Motor neuron (in vitro differentiated cells): ENCODE measurements at regions not wholly inside any gene's neighbourhood (a gene's known extent, or its start where the extent isn't known, plus 50 kb on each side); places are given as distances from the start of the nearest gene placed in this dataset.

Experiments used
- ATAC-seq, 8 experiments: fragments of 200-7000 bp; cut with Tn5 transposase; replicated peaks in 6 of 8; 2 replicates each; pipeline ENCODE4 v1.8.0; 2021; ENCODE audit warnings: mild to moderate bottlenecking in 8 of 8, moderate library complexity in 8 of 8
- H3K27ac ChIP-seq, 2 donors: fragments of 250-450 bp; sonication (Bioruptor Pico); 2 replicates each; pipeline ENCODE4 v1.9.0; 2021; ENCODE audit warnings: antibody characterized with exemption in 2 of 2, mild to moderate bottlenecking in 2 of 2, moderate library complexity in 1 of 2
- H3K4me1 ChIP-seq, 2 donors: fragments of 250-450 bp; sonication (Bioruptor Pico); replicated peaks in 1 of 2; 2 replicates each; pipeline ENCODE4 v1.6.1; 2021; ENCODE audit warnings: antibody characterized with exemption in 2 of 2, mild to moderate bottlenecking in 2 of 2, moderate library complexity in 1 of 2
- H3K4me3 ChIP-seq, 5 donors: fragments of 250-450 bp; sonication (Bioruptor Pico); 2 replicates each; pipeline ENCODE4 v1.9.0; 2021; ENCODE audit warnings: antibody characterized with exemption in 5 of 5, mild to moderate bottlenecking in 5 of 5, moderate library complexity in 4 of 5
- WGBS, 10 experiments: fragments of 450-650 bp; shearing (Covaris generic); methylation state at CpG; one replicate each; pipeline ENCODE4 v1.0.0; 2022; 5-methylcytosine and 5-hydroxymethylcytosine counted together
- in situ Hi-C, 9 experiments: fragments of 400-800 bp; cut with MboI; loops; one replicate each; pipeline ENCODE4 v1.15.0; 2021; ENCODE audit warnings: low sequenced_read_pairs in 9 of 9, low pct_unique_long_range_greater_than_20kb in 2 of 9; ENCODE audit not compliant: unreplicated experiment in 9 of 9

DNA sequence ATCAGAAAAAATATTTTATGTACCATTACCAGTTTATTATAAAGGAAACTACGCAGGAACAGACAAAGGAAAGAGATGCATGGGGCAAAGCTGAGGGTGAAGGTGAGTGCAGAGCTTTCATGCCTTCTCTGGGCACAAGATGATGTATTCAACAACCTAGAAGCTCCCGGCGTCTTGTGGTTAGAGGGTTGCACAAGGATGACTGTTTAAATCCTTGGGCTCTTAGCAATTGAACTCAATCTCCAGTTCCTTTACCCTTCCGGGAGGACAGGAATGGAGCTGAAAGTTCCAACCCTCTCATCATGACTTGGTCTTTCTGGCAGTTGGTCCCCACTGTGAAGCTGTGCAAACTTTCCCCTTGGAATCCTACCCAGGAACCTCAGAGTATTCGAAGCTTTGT lies 542.0 kb downstream of the EPHA3 start:
- ATAC-seq = no peak
- H3K27ac ChIP-seq = no peak overlapping the region
- in situ Hi-C loops = no loop called here
- H3K4me3 ChIP-seq = no peak overlapping the region
- WGBS, 10 experiments = 0 to 100% (median 93%) methylated on average over 1 to 5 of the region's 5 CpGs; no CpG with 5 or more reads in 1 of the 10 experiments
- no peaks in the 10 kb centered on the region for H3K4me1 ChIP-seq

DNA sequence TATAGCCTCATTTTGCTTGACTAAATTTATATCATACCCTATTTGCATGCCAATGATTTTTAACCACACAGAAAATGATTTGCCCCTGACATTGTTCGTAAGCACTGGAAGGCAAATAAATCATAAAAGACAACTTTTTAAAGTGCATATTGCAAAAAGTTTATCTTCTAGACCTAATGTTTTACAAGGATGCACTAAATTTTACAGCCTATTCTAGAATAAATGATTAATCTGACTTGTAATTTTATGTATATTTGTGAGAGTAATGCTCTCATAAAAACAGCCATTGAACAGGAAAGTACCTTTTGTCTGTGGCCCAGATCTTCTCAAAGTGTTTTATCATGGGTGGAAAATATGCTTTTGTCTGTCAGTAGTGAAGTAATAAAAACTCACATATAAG lies 546.6 kb downstream of the EPHA3 start:
- no peaks in the 10 kb centered on the region for H3K4me1 ChIP-seq
- H3K4me3 ChIP-seq = no peak overlapping the region
- no peak for ATAC-seq
- 0 to 100% (median 62%) methylated on average over 1 of the region's 1 CpG; no CpG with 5 or more reads in 2 of the 10 experiments for WGBS, 10 experiments
- no peak overlapping the region for H3K27ac ChIP-seq
- in situ Hi-C loops = no loop called here

DNA sequence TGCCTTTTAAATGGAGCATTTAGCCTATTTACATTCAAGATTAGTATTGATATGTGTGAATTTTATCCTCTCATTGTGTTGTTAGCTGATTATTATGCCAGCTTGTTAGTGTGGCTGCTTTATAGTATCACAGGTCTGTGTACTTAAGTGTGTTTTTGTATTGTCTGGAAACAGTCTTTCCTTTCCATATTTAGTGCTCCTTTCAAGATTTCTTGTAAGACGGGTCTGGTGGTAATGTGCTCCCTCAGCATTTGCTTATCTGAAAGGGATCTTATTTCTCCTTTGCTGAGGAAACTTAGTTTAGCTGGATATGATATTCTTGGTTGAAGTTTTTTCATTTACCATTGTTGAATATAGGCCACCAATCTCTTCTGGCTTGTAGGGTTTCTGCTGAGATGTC lies 549.0 kb downstream of the EPHA3 start:
- 29 to 100% (median 86%) methylated on average over 1 of the region's 1 CpG; no CpG with 5 or more reads in 5 of the 10 experiments for WGBS, 10 experiments
- no peak for ATAC-seq
- in situ Hi-C loops = no loop called here
- Histone ChIP-seq H3K27ac (no peak overlapping the region), H3K4me1 (no peaks in the 10 kb centered on the region), H3K4me3 (no peak overlapping the region)

DNA sequence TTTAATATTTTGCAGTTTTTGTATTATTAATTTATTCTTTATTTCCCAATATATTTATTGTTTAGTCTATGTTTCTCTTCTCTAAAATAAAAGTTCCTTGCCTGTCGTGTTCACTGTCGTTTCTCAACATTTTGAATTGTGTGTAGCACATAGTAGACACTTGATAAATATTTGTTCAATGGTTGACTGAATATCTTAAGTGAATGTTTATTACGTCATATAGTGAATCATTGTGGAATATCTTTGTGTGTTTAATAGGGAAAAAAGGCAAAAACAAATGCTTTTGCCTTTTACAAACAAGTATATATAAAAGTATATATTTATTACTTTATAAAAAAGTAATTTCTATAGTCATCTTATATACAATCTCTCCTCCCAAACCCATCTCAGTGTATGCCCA lies 572.3 kb downstream of the EPHA3 start:
- Histone ChIP-seq H3K4me1 (no peaks in the 10 kb centered on the region), H3K4me3 (no peak overlapping the region), H3K27ac (no peak overlapping the region)
- 7 to 100% (median 87%) methylated on average over 1 to 3 of the region's 3 CpGs for WGBS, 10 experiments
- in situ Hi-C loops = no loop called here
- no peak for ATAC-seq

DNA sequence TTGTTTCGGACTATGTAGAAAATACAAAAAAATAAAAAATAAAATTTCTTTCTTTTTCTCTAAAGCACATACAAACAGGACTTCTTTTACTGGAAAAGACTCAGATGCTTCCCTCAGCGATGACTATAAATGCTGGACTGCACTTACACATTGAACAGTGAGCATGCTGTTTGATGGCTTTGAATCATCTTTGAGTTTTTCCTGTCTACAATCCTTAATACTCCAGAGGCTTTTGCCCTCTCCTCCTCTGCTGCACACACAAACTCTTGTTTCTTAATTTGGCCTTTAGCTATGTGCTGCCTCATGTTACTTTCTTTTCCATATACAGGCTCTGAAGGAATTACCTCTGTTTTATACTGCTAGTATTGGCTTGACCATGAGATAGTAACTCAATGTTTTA lies 575.1 kb downstream of the EPHA3 start:
- H3K4me3 ChIP-seq = no peak overlapping the region
- in situ Hi-C loops = no loop called here
- H3K4me1 ChIP-seq = peaks cover 0 to 4% of the 10 kb centered on the region in 2 donors
- ATAC-seq = no peak
- no peak overlapping the region for H3K27ac ChIP-seq
- 0 to 100% (median 90%) methylated on average over 1 to 2 of the region's 2 CpGs for WGBS, 10 experiments

DNA sequence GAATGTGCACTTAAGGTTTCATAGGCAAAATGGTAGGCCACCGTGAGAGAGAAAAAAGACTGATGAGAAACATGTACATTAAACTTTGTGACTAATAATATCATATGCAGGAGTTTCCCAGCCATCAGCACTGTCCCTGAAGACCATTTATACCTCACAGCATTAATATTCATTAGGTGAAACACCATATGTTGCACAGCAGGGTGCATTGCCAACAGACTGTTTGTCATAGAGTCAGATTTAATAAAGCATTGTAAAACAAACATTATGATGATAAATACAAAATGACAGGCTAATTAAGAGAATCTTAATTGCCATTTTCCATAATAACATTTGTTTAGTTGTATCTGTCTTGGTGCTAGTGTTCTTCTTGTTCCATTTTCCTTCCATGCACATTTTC lies 578.3 kb downstream of the EPHA3 start:
- H3K4me1 ChIP-seq = peaks cover 0 to 4% of the 10 kb centered on the region in 2 donors
- no peak overlapping the region for H3K27ac ChIP-seq
- no peak overlapping the region for H3K4me3 ChIP-seq
- in situ Hi-C loops = no loop called here
- no peak for ATAC-seq
- 0 to 100% (median 73%) methylated on average over 1 of the region's 1 CpG; no CpG with 5 or more reads in 3 of the 10 experiments for WGBS, 10 experiments

DNA sequence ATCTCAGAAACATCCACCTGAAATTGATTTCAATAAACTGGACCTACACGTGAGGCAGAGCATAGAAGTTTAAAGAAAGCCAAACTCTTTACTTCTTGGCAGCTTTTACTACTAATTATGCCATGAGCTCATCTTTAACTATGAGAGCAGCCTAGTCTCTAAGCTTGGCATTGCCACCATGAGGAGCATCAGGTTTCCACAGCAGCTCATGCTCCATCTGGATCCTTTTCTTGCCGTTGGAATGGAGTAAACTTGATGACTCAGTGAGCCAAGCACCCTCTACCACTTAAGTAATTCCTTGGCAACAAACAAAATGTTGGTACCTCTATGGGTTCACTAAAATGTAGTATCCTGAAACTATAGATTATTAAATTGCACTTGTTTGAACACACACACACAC lies 583.2 kb downstream of the EPHA3 start:
- H3K27ac ChIP-seq = no peak overlapping the region
- in situ Hi-C loops = no loop called here
- WGBS, 10 experiments = 0 to 93% (median 58%) methylated on average over 2 of the region's 2 CpGs; no CpG with 5 or more reads in 3 of the 10 experiments
- H3K4me3 ChIP-seq = no peak overlapping the region
- H3K4me1 ChIP-seq = peaks cover 0 to 4% of the 10 kb centered on the region in 2 donors
- no peak for ATAC-seq

DNA sequence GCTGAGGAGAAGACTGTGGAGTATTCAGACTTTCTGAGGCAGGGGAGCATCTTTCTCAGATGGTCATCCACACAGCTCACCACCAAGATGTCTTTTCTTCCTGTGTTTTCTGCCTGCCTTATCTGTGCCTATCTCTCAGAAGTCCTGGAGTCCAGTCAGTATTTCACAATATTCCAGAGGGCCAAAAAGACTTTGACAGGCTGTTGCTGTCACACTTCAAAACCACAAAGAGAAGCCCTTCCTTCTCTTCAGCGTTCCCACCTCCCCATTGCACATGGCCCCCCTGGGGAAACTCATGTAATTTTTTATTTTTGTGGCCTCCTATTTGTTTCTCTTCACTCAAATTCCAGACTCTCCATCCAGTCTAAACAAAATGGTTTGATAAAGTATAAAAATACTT lies 585.2 kb downstream of the EPHA3 start:
- 0 to 100% (median 79%) methylated on average over 1 of the region's 1 CpG for whole genome bisulfite sequencing, 10 experiments
- no peaks in the 10 kb centered on the region for H3K4me1 ChIP-seq
- no peak for ATAC-seq
- in situ Hi-C loops = no loop called here
- no peak overlapping the region for H3K4me3 ChIP-seq
- H3K27ac ChIP-seq = no peak overlapping the region

DNA sequence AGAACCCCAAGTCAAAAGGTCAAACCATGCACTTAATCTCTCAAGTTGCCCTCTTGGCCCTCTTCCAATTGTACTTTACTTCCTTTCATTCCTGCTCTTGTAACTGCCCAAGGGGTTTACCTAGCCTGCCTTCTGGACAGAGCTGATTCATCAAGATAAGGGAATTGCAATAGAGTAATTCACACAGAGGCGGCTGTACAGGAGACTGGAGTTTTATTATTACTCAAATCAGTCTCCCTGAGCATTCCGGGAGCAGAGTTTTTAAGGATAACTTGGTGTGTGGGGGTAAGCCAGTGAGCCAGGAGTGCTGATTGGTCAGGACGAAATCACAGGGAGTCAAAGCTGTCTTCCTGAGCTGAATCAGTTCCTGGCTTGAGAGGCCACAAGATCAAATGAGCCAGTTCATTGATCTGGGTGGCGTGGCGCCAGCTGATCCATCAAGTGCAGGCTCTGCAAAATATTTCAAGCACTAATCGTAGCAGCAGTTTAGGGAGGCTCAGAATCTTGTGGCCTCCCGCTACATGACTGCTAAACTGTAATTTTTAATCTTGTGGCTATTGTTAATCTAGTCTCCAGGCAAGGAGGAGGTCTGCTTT lies 590.0 kb downstream of the EPHA3 start:
- H3K27ac ChIP-seq = no peak overlapping the region
- H3K4me1 ChIP-seq = no peaks in the 10 kb centered on the region
- WGBS, 10 experiments = 0 to 98% (median 59%) methylated on average over 1 to 7 of the region's 7 CpGs; no CpG with 5 or more reads in 2 of the 10 experiments
- in situ Hi-C loops = no loop called here
- no peak overlapping the region for H3K4me3 ChIP-seq
- no peak for ATAC-seq

DNA sequence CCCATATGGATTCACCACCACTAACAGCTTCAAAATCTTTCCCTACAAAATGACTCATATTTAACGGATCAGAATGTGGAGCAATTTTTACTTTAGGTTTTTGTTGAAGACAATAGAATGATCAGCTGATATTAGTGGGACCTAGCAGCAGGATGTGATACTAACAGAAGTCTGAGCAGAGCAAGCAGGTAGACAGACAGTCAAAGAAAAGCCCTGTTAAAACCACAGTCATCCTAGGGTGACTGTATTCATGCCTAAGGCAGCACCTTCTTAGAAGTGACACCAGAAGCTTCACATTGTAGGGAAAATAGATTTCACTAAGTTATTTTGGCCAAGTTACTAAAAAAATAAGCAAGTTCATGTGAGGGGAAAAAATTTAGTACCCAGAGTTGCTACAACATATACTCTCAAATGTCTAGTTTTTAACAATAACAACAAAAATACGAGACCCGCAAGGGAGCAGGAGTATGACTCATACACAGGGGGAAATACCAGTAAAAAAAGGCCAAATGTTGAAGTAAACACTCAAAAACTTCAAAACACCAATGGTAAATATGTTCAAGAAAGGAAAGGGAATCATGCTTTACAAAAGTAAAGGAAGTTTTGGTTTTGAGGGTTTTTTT lies 590.9 kb downstream of the EPHA3 start:
- in situ Hi-C loops = no loop called here
- Histone ChIP-seq H3K4me3 (no peak overlapping the region), H3K4me1 (no peaks in the 10 kb centered on the region), H3K27ac (no peak overlapping the region)
- WGBS, 10 experiments = 30 to 100% (median 86%) methylated on average over 2 to 3 of the region's 3 CpGs; no CpG with 5 or more reads in 2 of the 10 experiments
- no peak for ATAC-seq

DNA sequence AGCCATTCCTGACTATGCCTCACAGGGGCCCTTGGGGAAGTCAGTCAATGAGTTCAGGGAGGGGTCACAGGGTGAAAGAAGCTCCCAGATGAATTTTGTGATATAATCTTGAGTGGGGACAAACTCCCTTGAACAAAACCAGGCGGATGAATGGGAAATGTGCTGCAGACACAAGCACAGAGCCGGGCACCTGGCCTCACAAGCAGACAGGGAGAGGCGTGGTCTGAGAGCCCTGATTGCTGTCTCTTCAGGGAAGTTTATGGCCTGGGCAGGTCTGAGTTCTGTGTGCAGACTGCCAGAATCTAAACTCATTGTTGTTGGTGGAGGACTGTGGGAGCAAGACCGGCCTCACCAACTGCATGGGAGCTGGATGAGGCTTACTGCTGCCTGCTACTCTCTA lies 591.8 kb downstream of the EPHA3 start:
- ATAC-seq = no peak
- no peak overlapping the region for H3K4me3 ChIP-seq
- no peaks in the 10 kb centered on the region for H3K4me1 ChIP-seq
- 17 to 93% (median 85%) methylated on average over 1 to 4 of the region's 4 CpGs; no CpG with 5 or more reads in 4 of the 10 experiments for WGBS, 10 experiments
- no peak overlapping the region for H3K27ac ChIP-seq
- in situ Hi-C loops = no loop called here

DNA sequence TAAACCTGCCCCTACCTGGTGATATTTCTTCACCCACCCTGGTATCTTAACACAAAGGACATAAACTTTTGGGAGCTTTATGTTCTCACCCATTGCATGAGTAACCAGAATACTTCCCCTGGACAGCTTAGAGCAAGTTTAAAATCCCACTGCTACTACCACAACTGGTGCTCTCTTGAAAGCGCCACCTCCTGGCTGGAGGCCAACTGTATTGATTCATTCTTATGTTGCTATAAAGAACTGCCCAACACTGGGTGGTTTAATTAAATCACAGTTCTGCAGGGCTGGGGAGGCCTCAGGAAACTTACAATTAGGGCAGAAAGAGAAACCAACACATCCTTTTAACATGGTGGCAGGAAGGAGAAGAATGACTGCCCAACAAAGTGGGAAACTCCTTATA lies 592.4 kb downstream of the EPHA3 start:
- H3K4me1 ChIP-seq = no peaks in the 10 kb centered on the region
- H3K4me3 ChIP-seq = no peak overlapping the region
- no peak overlapping the region for H3K27ac ChIP-seq
- WGBS, 10 experiments = 0 to 100% (median 40%) methylated on average over 1 of the region's 1 CpG; no CpG with 5 or more reads in 5 of the 10 experiments
- no peak for ATAC-seq
- in situ Hi-C loops = no loop called here

DNA sequence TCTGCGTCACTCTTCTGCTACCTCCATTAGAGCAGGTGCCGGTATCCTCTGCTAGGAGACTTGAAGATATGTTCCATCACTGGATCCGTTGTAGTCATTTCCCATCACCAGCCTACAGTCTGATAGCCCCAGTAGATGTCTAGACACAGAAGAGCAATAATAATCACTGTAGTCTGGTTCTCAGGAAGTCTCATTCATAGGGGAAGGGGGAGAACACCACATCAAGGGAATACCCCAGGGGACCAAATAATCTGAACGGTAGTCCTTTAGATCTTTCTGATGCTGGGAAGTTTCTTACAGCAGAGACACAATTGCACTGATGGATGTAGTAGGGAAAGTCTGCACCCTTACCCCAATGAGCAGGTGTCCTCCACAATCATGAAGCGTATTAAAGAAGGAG lies 595.0 kb downstream of the EPHA3 start:
- H3K4me3 ChIP-seq = no peak overlapping the region
- no peaks in the 10 kb centered on the region for H3K4me1 ChIP-seq
- no peak overlapping the region for H3K27ac ChIP-seq
- 0 to 100% (median 80%) methylated on average over 1 to 5 of the region's 5 CpGs; no CpG with 5 or more reads in 1 of the 10 experiments for WGBS, 10 experiments
- in situ Hi-C loops = no loop called here
- no peak for ATAC-seq

DNA sequence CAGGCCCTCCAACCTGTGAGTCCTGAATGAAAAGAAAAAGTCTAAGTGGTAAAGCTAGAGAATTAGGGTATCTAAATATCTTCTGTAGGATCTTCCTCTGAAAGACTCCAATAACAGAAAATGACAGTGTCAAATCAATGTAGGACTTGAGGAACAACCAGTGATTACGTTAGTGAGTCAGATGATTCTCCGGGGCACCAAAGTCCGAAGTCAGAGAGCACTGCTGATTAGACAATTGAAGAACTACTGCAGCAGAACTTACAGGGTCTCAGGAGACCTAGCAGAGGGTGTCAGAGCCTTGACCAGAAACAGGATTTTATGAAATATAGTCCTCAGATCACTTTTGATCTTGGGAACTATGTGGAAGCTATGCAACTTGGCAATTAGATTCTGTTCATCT lies 605.8 kb downstream of the EPHA3 start:
- H3K27ac ChIP-seq = no peak overlapping the region
- H3K4me3 ChIP-seq = no peak overlapping the region
- in situ Hi-C loops = no loop called here
- no peaks in the 10 kb centered on the region for H3K4me1 ChIP-seq
- ATAC-seq = no peak
- 0 to 100% (median 38%) methylated on average over 1 to 3 of the region's 3 CpGs; no CpG with 5 or more reads in 3 of the 10 experiments for WGBS, 10 experiments
